ENCODE measurements at regions not wholly inside any gene's neighbourhood (a gene's known extent, or its start where the extent isn't known, plus 50 kb on each side); places are given as distances from the start of the nearest gene placed in this dataset.

DNA sequence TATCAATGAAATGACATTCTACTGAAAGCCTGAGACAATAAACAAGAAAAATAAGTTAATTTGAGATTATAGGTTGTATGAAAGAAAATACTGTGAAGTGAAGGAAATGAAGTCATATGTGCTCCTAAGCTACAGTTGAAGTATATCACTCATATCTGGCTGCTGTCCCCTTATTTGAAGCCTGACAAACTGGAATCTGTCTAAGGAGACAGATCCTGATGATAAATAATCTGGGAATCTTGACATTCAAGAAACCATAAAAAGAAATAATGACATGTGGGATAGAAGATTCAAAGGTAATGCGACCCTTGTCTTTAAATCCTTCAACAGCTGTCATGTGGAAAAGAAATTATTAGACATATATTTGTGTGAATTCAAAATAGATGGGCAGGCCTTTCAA lies 424.5 kb upstream of the LMCD1 start:
- no peak for TF ChIP-seq CTCF (IDR thresholded peaks at IDR 0.05; ENCODE audit: low read depth, low read length, poor library complexity, severe bottlenecking)
- TF ChIP-seq EZH2phosphoT487 (IDR thresholded peaks at IDR 0.05; ENCODE audit: borderline replicate concordance, low read length): no peak

Measured in DOHH2 (cell line).